ENCODE measurements at regions not wholly inside any gene's neighbourhood (a gene's known extent, or its start where the extent isn't known, plus 50 kb on each side); places are given as distances from the start of the nearest gene placed in this dataset.

DNA sequence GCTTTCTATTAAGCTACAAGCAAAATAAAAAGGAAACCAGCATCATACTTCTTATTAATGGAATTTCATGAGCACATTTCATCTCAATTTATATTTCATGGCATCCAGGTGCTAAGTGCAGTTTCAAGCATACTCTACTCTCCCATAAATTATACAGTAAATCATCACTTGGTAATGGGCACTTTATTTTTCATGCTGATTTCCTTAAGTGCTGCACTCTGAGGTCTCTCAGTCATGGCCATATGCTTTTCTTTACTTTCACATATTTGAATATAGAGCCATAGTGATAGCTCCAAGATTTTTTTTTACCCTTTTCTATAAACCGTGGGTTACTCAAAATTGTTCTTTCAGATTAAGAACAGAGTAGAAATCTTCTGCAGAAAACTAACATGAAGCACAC lies 1505.7 kb upstream of the CADM2 start:
- H3K9me3 ChIP-seq (ENCODE audit: control insufficient read depth, insufficient read depth, low read length), result no peaks in the 10 kb centered on the region
- H3K27ac ChIP-seq (ENCODE audit: low read depth, low read length), result no peak overlapping the region
- H3K36me3 ChIP-seq (ENCODE audit: control insufficient read depth, insufficient read depth, low read length), result no peaks in the 10 kb centered on the region
- no peak overlapping the region for H3K4me3 ChIP-seq (ENCODE audit: low read depth, low read length)
- no peak overlapping the region for H3K9ac ChIP-seq (ENCODE audit: low read depth, low read length)
- H3K27me3 ChIP-seq (ENCODE audit: control insufficient read depth, insufficient read depth, low read length), result no peaks in the 10 kb centered on the region
- no peaks in the 10 kb centered on the region for H3K4me1 ChIP-seq (ENCODE audit: control insufficient read depth, insufficient read depth, low read length)

DNA sequence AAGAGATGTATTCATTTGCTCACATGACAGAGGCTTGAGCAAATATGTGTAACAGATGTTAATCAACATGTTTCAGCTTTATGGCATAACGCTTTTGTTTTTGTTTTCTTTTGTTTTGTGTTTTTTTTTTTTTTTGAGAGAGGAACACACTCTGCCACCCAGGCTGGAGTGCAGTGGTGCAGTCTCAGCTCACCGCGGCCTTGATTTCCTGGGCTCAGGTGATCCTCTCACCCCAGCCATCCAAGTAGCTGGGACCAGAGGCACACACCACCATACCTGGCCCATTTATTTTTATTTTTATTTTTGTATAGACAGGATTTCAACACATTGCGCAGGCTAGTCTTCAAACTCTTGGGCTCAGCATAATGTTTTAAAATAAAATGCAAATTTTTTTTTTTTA lies 1504.4 kb upstream of the CADM2 start:
- Histone ChIP-seq H3K36me3 (ENCODE audit: control insufficient read depth, insufficient read depth, low read length) (no peaks in the 10 kb centered on the region), H3K4me1 (ENCODE audit: control insufficient read depth, insufficient read depth, low read length) (no peaks in the 10 kb centered on the region), H3K27me3 (ENCODE audit: control insufficient read depth, insufficient read depth, low read length) (no peaks in the 10 kb centered on the region), H3K9me3 (ENCODE audit: control insufficient read depth, insufficient read depth, low read length) (no peaks in the 10 kb centered on the region), H3K4me3 (ENCODE audit: low read depth, low read length) (no peak overlapping the region), H3K27ac (ENCODE audit: low read depth, low read length) (no peak overlapping the region), H3K9ac (ENCODE audit: low read depth, low read length) (no peak overlapping the region)

DNA sequence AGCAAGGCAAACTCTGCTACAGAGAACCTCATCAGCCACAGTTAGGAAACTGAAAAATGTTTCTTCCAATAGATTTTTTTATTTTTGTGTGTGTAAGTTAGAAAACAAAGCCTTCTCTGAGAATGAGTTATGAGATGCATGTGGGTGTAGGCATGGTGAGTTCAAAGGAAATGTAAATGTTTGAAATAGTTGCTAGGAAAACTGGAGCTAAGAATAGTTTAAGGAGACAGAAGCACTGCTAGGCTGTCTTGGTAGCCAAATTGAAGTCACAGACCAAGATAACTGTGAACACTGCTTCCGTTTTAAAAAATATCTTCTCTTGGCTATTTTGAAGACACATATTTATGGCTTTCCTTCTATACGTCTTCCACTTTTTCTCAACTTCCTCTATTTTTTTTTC lies 1501.2 kb upstream of the CADM2 start:
- no peak overlapping the region for H3K27ac ChIP-seq (ENCODE audit: low read depth, low read length)
- H3K27me3 ChIP-seq (ENCODE audit: control insufficient read depth, insufficient read depth, low read length), result no peaks in the 10 kb centered on the region
- peaks cover 13% of the 10 kb centered on the region for H3K4me1 ChIP-seq (ENCODE audit: control insufficient read depth, insufficient read depth, low read length)
- H3K9ac ChIP-seq (ENCODE audit: low read depth, low read length), result no peak overlapping the region
- no peaks in the 10 kb centered on the region for H3K9me3 ChIP-seq (ENCODE audit: control insufficient read depth, insufficient read depth, low read length)
- no peak overlapping the region for H3K4me3 ChIP-seq (ENCODE audit: low read depth, low read length)
- no peaks in the 10 kb centered on the region for H3K36me3 ChIP-seq (ENCODE audit: control insufficient read depth, insufficient read depth, low read length)

DNA sequence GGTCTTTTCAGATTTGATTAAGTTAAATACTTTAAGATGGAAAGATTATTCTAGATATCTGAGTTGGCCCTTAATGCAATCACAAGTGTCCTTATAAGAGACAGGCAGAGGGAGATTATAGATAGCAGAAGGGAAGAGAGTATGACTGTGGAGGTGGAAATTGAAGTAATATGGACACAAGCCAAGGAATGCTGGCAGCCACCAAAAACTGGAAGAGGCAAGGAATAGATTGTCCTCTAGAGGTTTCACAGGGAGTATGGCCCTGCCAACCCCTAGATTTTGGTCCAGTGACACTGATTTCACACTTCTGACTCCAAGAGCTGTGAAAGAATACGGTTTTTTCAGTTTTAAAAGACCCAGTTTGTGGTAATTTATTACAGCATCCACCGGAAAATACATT lies 1498.7 kb upstream of the CADM2 start:
- Histone ChIP-seq H3K4me1 (ENCODE audit: control insufficient read depth, insufficient read depth, low read length) (peaks cover 13% of the 10 kb centered on the region), H3K27ac (ENCODE audit: low read depth, low read length) (no peak overlapping the region), H3K4me3 (ENCODE audit: low read depth, low read length) (no peak overlapping the region), H3K27me3 (ENCODE audit: control insufficient read depth, insufficient read depth, low read length) (no peaks in the 10 kb centered on the region), H3K36me3 (ENCODE audit: control insufficient read depth, insufficient read depth, low read length) (no peaks in the 10 kb centered on the region), H3K9ac (ENCODE audit: low read depth, low read length) (no peak overlapping the region), H3K9me3 (ENCODE audit: control insufficient read depth, insufficient read depth, low read length) (no peaks in the 10 kb centered on the region)

DNA sequence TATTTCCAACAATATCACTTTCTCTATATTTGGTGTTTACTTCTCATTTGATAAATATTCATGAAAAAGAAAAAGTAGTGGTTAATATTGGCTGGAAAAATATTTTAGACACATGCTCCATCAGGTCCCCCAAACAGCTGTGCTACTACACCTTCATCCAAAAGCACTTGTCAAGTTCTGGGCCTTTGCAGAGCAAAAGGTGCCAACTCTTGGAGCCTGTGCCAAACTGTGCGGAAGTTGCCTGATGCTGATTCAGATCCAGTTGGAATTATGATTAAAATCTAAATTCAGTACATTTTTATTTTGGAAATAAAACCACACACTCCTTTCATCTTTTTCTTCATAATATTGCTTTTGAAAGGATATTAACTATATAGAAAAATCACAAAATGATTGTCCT lies 1497.4 kb upstream of the CADM2 start:
- H3K9ac ChIP-seq (ENCODE audit: low read depth, low read length), result no peak overlapping the region
- no peak overlapping the region for H3K4me3 ChIP-seq (ENCODE audit: low read depth, low read length)
- no peaks in the 10 kb centered on the region for H3K27me3 ChIP-seq (ENCODE audit: control insufficient read depth, insufficient read depth, low read length)
- H3K27ac ChIP-seq (ENCODE audit: low read depth, low read length), result no peak overlapping the region
- H3K36me3 ChIP-seq (ENCODE audit: control insufficient read depth, insufficient read depth, low read length), result no peaks in the 10 kb centered on the region
- H3K4me1 ChIP-seq (ENCODE audit: control insufficient read depth, insufficient read depth, low read length), result peaks cover 13% of the 10 kb centered on the region
- no peaks in the 10 kb centered on the region for H3K9me3 ChIP-seq (ENCODE audit: control insufficient read depth, insufficient read depth, low read length)

DNA sequence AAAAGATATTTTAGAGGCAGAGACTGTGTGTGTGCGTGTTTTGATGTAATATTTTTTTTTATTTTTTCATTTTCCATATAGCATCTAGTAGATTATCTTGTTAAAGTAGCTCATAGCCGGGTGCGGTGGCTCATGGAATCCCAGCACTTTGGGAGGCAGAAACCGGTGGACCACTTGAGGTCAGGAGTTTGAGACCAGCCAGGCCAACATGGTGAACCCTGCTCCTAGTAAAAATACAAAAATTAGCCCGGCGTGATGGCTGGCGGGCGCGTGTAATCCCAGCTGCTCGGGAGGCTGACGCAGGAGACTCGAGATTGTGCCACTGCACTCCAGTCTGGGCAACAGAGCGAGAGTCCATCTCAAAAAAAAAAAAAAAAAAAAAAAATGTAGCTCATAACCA lies 1481.2 kb upstream of the CADM2 start:
- Histone ChIP-seq H3K4me1 (ENCODE audit: control insufficient read depth, insufficient read depth, low read length) (no peaks in the 10 kb centered on the region), H3K9me3 (ENCODE audit: control insufficient read depth, insufficient read depth, low read length) (no peaks in the 10 kb centered on the region), H3K4me3 (ENCODE audit: low read depth, low read length) (no peak overlapping the region), H3K27ac (ENCODE audit: low read depth, low read length) (no peak overlapping the region), H3K36me3 (ENCODE audit: control insufficient read depth, insufficient read depth, low read length) (no peaks in the 10 kb centered on the region), H3K27me3 (ENCODE audit: control insufficient read depth, insufficient read depth, low read length) (no peaks in the 10 kb centered on the region), H3K9ac (ENCODE audit: low read depth, low read length) (no peak overlapping the region)

DNA sequence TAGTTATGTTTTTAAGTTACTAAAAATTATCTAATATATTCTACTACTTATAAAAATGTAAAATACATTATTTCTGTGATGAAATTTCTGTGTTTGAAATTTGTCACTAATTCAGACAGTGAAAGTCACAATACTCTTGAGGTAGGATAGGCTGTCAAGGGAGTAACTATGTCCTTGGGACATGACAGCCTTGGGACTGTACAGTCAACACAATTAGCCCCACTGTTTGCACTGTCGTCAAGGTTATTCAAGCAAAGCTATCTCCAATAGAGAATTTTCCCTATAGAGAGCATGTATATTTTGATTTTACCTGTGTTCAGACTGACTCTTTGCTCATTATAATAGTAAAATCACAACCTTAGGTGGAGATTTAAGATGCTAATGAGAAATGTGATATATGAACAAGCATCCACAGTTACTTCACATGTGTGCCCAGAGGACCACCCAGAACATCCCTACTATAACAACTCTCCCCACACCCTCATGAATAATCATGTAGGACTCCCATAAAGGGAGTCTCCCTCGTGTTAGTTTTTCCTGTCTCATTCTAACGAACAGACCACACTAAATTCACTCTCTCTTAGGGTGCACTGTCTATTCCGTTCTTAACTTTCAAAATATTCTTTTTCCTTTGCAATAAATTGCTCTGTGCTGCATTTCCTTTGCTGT lies 1476.3 kb upstream of the CADM2 start:
- Histone ChIP-seq H3K36me3 (ENCODE audit: control insufficient read depth, insufficient read depth, low read length) (no peaks in the 10 kb centered on the region), H3K27me3 (ENCODE audit: control insufficient read depth, insufficient read depth, low read length) (no peaks in the 10 kb centered on the region), H3K4me1 (ENCODE audit: control insufficient read depth, insufficient read depth, low read length) (no peaks in the 10 kb centered on the region), H3K9me3 (ENCODE audit: control insufficient read depth, insufficient read depth, low read length) (no peaks in the 10 kb centered on the region), H3K4me3 (ENCODE audit: low read depth, low read length) (no peak overlapping the region), H3K27ac (ENCODE audit: low read depth, low read length) (no peak overlapping the region), H3K9ac (ENCODE audit: low read depth, low read length) (no peak overlapping the region)

DNA sequence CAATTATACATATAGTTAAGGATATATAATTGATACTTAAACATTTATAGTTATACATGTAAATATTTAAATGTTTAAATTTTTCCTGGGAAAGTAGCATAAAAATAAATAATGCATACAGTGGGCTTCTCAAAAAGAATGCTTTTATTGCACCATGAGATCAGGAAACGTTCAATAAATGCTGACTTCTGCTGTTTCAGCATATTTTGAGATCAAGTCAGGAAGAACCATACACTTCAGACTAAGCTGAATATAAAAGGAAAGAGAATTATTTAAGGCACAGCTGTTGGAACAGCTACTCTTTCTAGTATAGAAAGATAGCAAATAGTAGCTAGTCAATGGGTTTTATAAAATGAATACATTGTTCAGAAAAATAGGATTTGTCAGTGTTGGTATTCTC lies 1462.3 kb upstream of the CADM2 start:
- no peak overlapping the region for H3K4me3 ChIP-seq (ENCODE audit: low read depth, low read length)
- H3K4me1 ChIP-seq (ENCODE audit: control insufficient read depth, insufficient read depth, low read length), result no peaks in the 10 kb centered on the region
- no peaks in the 10 kb centered on the region for H3K9me3 ChIP-seq (ENCODE audit: control insufficient read depth, insufficient read depth, low read length)

DNA sequence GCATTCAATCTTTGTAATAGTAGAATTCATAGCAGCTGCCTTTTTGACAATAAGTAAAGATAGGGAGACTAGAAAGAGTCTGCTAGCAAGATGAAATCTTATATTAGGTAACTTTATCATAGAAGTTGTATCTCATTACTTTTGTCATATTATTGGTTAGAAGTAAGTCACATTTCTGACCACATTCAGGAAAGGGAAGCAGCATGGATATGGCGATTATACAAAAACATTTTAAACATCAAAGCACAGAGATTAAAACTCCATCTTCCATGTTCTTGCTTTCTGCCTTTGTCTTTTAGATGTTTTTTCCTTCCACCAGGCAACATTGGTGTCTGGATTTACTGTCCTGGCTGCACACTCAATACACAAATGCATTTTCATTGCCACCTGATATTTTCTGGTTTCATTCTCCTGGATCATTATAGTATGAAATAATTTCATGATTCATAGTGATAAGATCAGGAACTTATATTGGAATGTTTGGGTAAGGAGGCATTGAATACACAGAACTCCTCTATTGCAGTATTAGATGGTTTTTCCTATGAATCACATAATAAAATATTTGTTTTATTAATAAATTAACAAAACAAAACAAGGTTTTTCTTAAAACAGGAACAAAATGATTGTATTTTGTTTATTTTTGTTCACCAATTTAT lies 1460.3 kb upstream of the CADM2 start:
- Histone ChIP-seq H3K4me1 (ENCODE audit: control insufficient read depth, insufficient read depth, low read length) (no peaks in the 10 kb centered on the region), H3K27me3 (ENCODE audit: control insufficient read depth, insufficient read depth, low read length) (no peaks in the 10 kb centered on the region), H3K9ac (ENCODE audit: low read depth, low read length) (no peak overlapping the region), H3K4me3 (ENCODE audit: low read depth, low read length) (no peak overlapping the region), H3K9me3 (ENCODE audit: control insufficient read depth, insufficient read depth, low read length) (no peaks in the 10 kb centered on the region), H3K27ac (ENCODE audit: low read depth, low read length) (no peak overlapping the region), H3K36me3 (ENCODE audit: control insufficient read depth, insufficient read depth, low read length) (no peaks in the 10 kb centered on the region)

More for the DNA sequence above, 1462.3 kb upstream of the CADM2 start:
- Histone ChIP-seq H3K9ac (ENCODE audit: low read depth, low read length) (no peak overlapping the region), H3K27ac (ENCODE audit: low read depth, low read length) (no peak overlapping the region), H3K27me3 (ENCODE audit: control insufficient read depth, insufficient read depth, low read length) (no peaks in the 10 kb centered on the region), H3K36me3 (ENCODE audit: control insufficient read depth, insufficient read depth, low read length) (no peaks in the 10 kb centered on the region)

DNA sequence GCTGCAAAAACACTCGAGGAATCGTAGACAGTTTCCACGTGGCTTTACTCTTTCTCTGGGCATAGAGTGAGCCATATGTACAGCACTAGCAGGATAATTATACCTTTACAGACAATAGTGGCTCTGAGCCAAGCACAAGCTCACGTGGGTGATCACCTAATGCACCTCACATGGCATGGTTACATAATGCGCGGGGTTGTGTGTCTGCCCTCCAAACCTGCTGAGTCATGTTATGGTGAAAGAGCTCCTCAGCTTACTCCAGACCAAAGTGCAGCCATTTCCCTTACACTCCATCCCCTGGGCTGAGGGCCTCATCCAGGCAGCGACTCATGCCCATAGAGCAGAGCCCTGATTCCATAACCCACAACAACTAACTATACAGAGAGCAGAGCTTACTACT lies 1458.4 kb upstream of the CADM2 start:
- Histone ChIP-seq H3K9me3 (ENCODE audit: control insufficient read depth, insufficient read depth, low read length) (no peaks in the 10 kb centered on the region), H3K9ac (ENCODE audit: low read depth, low read length) (no peak overlapping the region), H3K36me3 (ENCODE audit: control insufficient read depth, insufficient read depth, low read length) (no peaks in the 10 kb centered on the region), H3K27ac (ENCODE audit: low read depth, low read length) (no peak overlapping the region), H3K27me3 (ENCODE audit: control insufficient read depth, insufficient read depth, low read length) (no peaks in the 10 kb centered on the region), H3K4me1 (ENCODE audit: control insufficient read depth, insufficient read depth, low read length) (no peaks in the 10 kb centered on the region), H3K4me3 (ENCODE audit: low read depth, low read length) (no peak overlapping the region)

DNA sequence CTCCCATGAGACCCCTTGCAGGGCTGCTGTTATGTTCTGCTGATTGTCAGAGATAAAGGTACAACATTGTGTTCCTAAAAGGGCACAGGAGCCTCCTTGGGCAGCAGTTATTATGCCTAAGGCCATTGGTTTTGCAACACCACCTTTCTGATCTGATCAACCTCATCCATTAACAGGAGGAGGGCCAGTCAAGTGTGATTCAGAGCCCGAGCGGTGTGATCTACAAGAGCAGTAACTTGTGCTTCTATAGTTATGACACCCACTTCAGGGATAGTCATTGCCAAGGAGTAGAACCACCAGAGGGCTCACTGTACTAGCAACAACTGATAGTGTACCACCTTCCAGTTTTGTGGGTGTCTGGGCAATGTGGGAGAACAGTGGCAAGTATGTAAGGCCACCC lies 1457.9 kb upstream of the CADM2 start:
- Histone ChIP-seq H3K27ac (ENCODE audit: low read depth, low read length) (no peak overlapping the region), H3K36me3 (ENCODE audit: control insufficient read depth, insufficient read depth, low read length) (no peaks in the 10 kb centered on the region), H3K4me3 (ENCODE audit: low read depth, low read length) (no peak overlapping the region), H3K9me3 (ENCODE audit: control insufficient read depth, insufficient read depth, low read length) (no peaks in the 10 kb centered on the region), H3K27me3 (ENCODE audit: control insufficient read depth, insufficient read depth, low read length) (no peaks in the 10 kb centered on the region), H3K4me1 (ENCODE audit: control insufficient read depth, insufficient read depth, low read length) (no peaks in the 10 kb centered on the region), H3K9ac (ENCODE audit: low read depth, low read length) (no peak overlapping the region)
